ENCODE measurements at regions not wholly inside any gene's neighbourhood (a gene's known extent, or its start where the extent isn't known, plus 50 kb on each side); places are given as distances from the start of the nearest gene placed in this dataset.
"Not testable (repeated sequence)": the region's sequence is repeated elsewhere in the genome, so short reads cannot be mapped to it uniquely, and the experiment has no call there.

- not testable (repeated sequence) for H3K4me1 Mint-ChIP-seq; H3K27ac Mint-ChIP-seq; ATAC-seq (replicated peaks); H3K27me3 Mint-ChIP-seq; H3K4me3 Mint-ChIP-seq; H3K36me3 Mint-ChIP-seq (ENCODE audit: low read depth); H3K9me3 Mint-ChIP-seq
Measured at GRCh38 chr9:61953108-61953507, 763.3 kb downstream of the SPATA31A7 start.

DNA sequence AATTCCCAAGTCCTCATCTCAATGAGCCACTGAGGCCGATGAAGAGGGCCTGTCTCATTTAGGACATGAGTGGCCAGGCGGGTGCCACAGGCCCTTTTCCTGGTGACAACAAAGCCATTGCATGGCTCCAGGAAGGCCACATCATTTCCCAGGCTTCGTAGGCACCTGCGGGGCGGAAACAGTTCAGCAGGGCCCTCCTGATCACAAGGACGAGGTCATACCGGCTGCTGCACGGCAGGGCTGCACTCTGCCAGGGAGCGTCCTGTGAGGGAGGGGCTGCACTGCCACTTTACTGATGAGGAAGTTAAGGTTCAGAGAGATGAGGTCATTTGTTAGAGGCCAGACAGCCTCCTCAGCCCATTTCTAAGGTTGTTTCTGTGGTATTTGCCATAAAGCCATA is 781.8 kb downstream of the SPATA31A7 start:
- not testable (repeated sequence) for H3K4me3 Mint-ChIP-seq; H3K27ac Mint-ChIP-seq; ATAC-seq (replicated peaks); H3K36me3 Mint-ChIP-seq (ENCODE audit: low read depth); H3K9me3 Mint-ChIP-seq; H3K4me1 Mint-ChIP-seq; H3K27me3 Mint-ChIP-seq

GRCh38 chr9:61974501-61974900 is 784.7 kb downstream of the SPATA31A7 start:
- not testable (repeated sequence) for H3K9me3 Mint-ChIP-seq; H3K36me3 Mint-ChIP-seq (ENCODE audit: low read depth); H3K27ac Mint-ChIP-seq; ATAC-seq (replicated peaks); H3K4me1 Mint-ChIP-seq; H3K27me3 Mint-ChIP-seq; H3K4me3 Mint-ChIP-seq

DNA sequence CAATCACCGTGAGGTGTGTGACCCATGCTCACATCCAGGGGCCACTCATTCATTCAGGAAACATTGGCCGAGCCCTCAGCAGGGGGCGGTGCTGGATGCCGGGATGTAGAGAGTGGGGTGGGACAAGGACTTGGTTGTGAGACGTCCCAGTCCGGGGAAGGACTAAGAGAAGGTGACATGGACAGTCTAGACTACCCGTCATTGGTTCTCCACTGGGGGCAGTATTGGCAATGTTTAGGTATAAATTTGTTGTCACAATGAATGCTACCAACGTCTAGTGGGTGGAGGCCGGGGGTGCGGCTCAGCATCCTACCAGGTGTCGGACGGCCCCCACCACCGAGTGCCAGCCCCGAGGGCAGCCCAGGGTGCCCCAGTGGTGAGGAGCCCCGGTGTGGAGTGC is 786.5 kb downstream of the SPATA31A7 start:
- H3K9me3 Mint-ChIP-seq; H3K4me1 Mint-ChIP-seq; H3K27me3 Mint-ChIP-seq; H3K27ac Mint-ChIP-seq; ATAC-seq (replicated peaks); H3K4me3 Mint-ChIP-seq; H3K36me3 Mint-ChIP-seq (ENCODE audit: low read depth): not testable (repeated sequence)

GRCh38 chr9:61982727-61983126 is 792.9 kb downstream of the SPATA31A7 start:
- H3K4me3 Mint-ChIP-seq; H3K36me3 Mint-ChIP-seq (ENCODE audit: low read depth); H3K4me1 Mint-ChIP-seq; ATAC-seq (replicated peaks); H3K9me3 Mint-ChIP-seq; H3K27ac Mint-ChIP-seq; H3K27me3 Mint-ChIP-seq: not testable (repeated sequence)

DNA sequence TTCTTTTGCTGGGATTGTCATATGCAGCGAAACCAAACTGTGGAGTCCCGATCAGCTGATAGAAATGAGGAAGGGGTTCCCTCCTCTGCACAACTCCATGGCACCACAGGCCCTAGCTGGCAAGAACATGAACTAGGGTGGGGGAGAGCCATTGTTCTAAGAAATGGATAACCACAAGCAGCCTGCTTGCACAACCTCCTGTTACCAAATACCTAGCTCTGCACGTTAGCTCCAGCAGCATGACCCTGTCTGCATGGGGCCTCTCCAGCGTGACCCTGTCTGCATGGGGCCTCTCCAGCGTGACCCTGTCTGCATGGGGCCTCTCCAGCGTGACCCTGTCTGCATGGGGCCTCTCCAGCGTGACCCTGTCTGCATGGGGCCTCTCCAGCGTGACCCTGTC is 793.6 kb downstream of the SPATA31A7 start:
- H3K27ac Mint-ChIP-seq; H3K4me3 Mint-ChIP-seq; H3K4me1 Mint-ChIP-seq; H3K36me3 Mint-ChIP-seq (ENCODE audit: low read depth); H3K9me3 Mint-ChIP-seq; H3K27me3 Mint-ChIP-seq; ATAC-seq (replicated peaks): not testable (repeated sequence)

DNA sequence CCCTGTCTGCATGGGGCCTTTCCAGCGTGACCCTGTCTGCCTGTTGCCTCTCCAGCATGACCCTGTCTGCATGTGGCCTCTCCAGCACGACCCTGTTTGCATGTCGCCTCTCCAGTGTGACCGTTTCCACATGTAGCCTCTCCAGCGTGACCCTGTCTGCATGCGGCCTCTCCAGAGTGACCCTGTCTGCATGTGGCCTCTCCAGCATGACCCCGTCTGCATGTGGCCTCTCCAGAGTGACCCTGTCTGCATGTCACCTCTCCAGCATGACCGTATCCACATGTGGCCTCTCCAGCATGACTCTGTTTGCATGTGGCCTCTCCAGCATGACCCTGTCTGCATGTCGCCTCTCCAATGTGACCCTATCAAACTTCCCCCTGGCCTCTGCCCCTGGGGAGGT is 794.1 kb downstream of the SPATA31A7 start:
- not testable (repeated sequence) for H3K4me3 Mint-ChIP-seq; ATAC-seq (replicated peaks); H3K27me3 Mint-ChIP-seq; H3K36me3 Mint-ChIP-seq (ENCODE audit: low read depth); H3K27ac Mint-ChIP-seq; H3K9me3 Mint-ChIP-seq; H3K4me1 Mint-ChIP-seq

DNA sequence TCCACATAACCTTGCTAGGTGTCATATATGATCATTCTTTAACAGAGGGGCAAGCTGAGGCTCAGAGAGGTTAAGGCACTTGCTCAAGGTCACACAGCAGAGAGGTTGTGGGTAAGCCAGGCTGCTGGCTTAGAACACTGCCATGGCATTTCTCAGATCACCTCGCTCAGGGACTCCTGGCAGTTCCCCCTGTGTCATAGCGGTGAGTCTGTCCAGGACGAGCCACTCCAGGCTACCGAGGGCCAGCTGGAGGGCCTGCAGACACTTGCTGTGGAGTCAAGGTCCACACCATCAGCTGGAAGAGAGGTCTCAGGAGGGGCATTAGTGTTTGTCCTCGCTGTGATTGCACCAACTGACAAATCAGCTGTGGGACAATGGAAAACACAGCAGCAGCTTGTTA is 794.7 kb downstream of the SPATA31A7 start:
- ATAC-seq (replicated peaks); H3K9me3 Mint-ChIP-seq; H3K4me1 Mint-ChIP-seq; H3K4me3 Mint-ChIP-seq; H3K27me3 Mint-ChIP-seq; H3K36me3 Mint-ChIP-seq (ENCODE audit: low read depth); H3K27ac Mint-ChIP-seq: not testable (repeated sequence)

GRCh38 chr9:61992110-61992509 is 802.3 kb downstream of the SPATA31A7 start:
- not testable (repeated sequence) for H3K27me3 Mint-ChIP-seq; H3K4me1 Mint-ChIP-seq; ATAC-seq (replicated peaks); H3K4me3 Mint-ChIP-seq; H3K36me3 Mint-ChIP-seq (ENCODE audit: low read depth); H3K27ac Mint-ChIP-seq
- H3K9me3 Mint-ChIP-seq = peaks cover 12% of the 10 kb centered on the region

- ATAC-seq (replicated peaks); H3K4me1 Mint-ChIP-seq; H3K27ac Mint-ChIP-seq; H3K9me3 Mint-ChIP-seq; H3K4me3 Mint-ChIP-seq; H3K27me3 Mint-ChIP-seq; H3K36me3 Mint-ChIP-seq (ENCODE audit: low read depth): not testable (repeated sequence)
Measured at GRCh38 chr9:62032441-62032840, 842.6 kb downstream of the SPATA31A7 start.

- not testable (repeated sequence) for H3K36me3 Mint-ChIP-seq (ENCODE audit: low read depth); ATAC-seq (replicated peaks); H3K9me3 Mint-ChIP-seq; H3K4me3 Mint-ChIP-seq; H3K27ac Mint-ChIP-seq; H3K4me1 Mint-ChIP-seq; H3K27me3 Mint-ChIP-seq
Measured at GRCh38 chr9:62038260-62038659, 848.4 kb downstream of the SPATA31A7 start.

- not testable (repeated sequence) for H3K4me3 Mint-ChIP-seq; H3K36me3 Mint-ChIP-seq (ENCODE audit: low read depth); H3K9me3 Mint-ChIP-seq; H3K27me3 Mint-ChIP-seq; H3K4me1 Mint-ChIP-seq; H3K27ac Mint-ChIP-seq
- peak; percentile 18 for ATAC-seq (replicated peaks)
Measured at GRCh38 chr9:62058155-62058554, 868.3 kb downstream of the SPATA31A7 start.

GRCh38 chr9:62071043-62071442 is 881.2 kb downstream of the SPATA31A7 start:
- not testable (repeated sequence) for H3K4me3 Mint-ChIP-seq; H3K9me3 Mint-ChIP-seq; H3K27me3 Mint-ChIP-seq; H3K4me1 Mint-ChIP-seq; ATAC-seq (replicated peaks); H3K27ac Mint-ChIP-seq; H3K36me3 Mint-ChIP-seq (ENCODE audit: low read depth)

DNA sequence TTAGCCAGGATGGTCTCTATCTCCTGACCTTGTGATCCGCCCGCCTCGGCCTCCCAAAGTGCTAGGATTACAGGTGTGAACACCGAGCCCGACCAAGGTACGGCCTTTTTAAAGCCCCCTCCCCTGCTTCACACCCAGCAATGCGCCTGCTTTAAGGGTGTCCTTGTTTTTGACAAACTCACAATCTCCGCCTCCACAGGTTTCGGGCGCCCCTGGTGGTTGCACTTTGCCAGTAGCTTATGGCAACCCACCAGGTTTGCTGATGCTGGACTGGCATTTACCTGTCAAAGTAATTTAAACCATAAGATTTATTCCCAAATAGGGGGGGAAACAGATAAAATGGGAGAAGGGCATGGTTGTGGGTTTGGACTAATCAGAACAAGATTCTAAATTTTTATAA is 883.6 kb downstream of the SPATA31A7 start:
- H3K27ac Mint-ChIP-seq; H3K27me3 Mint-ChIP-seq; H3K9me3 Mint-ChIP-seq; H3K4me1 Mint-ChIP-seq; H3K4me3 Mint-ChIP-seq; ATAC-seq (replicated peaks); H3K36me3 Mint-ChIP-seq (ENCODE audit: low read depth): not testable (repeated sequence)

- not testable (repeated sequence) for ATAC-seq (replicated peaks); H3K4me3 Mint-ChIP-seq
Measured at GRCh38 chr9:62084245-62084644, 894.4 kb downstream of the SPATA31A7 start.

DNA sequence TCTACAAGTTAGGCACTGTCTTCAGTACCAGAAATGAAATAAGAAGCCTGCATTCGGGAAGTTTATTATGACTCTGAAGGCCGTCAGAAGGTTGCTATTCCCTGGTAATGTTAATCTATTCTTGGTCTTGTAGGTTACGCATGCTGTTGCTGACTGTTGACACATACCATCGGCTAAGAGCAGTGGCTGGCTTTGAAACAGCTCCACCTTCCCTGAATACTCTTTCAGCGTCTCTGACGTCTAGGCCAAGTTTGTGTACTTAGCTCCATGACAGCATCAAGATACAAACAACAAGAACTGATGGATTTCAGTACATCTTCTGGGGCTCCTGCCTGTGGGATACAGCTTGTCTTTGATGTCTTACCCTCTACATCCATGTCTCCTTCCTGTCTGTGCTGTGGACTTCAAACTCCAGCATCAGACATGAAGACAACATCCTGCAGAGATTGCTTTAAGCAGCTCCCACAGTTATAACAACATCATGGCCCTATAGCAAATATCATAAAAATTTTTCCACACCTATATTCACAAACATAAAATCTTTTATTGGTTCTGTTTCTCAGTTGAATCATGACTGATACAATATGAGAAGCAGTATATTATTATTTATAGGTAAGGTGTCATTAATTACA is 906.0 kb downstream of the SPATA31A7 start:
- not testable (repeated sequence) for H3K27me3 Mint-ChIP-seq; ATAC-seq (replicated peaks); H3K9me3 Mint-ChIP-seq; H3K4me1 Mint-ChIP-seq; H3K4me3 Mint-ChIP-seq; H3K36me3 Mint-ChIP-seq (ENCODE audit: low read depth); H3K27ac Mint-ChIP-seq

More at GRCh38 chr9:62084245-62084644, 894.4 kb downstream of the SPATA31A7 start:
- H3K27me3 Mint-ChIP-seq; H3K27ac Mint-ChIP-seq; H3K4me1 Mint-ChIP-seq; H3K9me3 Mint-ChIP-seq; H3K36me3 Mint-ChIP-seq (ENCODE audit: low read depth): not testable (repeated sequence)

All from activated T-helper 17 cell treated with anti-CD3 and anti-CD28 coated beads, Interleukin-2, amount 50 U/mL, for 72 hours (primary cell).